ENCODE measurements at regions not wholly inside any gene's neighbourhood (a gene's known extent, or its start where the extent isn't known, plus 50 kb on each side); places are given as distances from the start of the nearest gene placed in this dataset.
"Not testable (repeated sequence)": the region's sequence is repeated elsewhere in the genome, so short reads cannot be mapped to it uniquely, and the experiment has no call there.

- no peak for DNase-seq
Measured at GRCh38 chr10:8636371-8636770, 581.9 kb downstream of the GATA3 start.

- no peak for DNase-seq
Measured at GRCh38 chr10:8637640-8638039, 583.2 kb downstream of the GATA3 start.

- DNase-seq = no peak
Measured at GRCh38 chr10:8638088-8638672, 583.7 kb downstream of the GATA3 start.

GRCh38 chr10:8639486-8640185 is 585.1 kb downstream of the GATA3 start:
- no peak for DNase-seq

GRCh38 chr10:8640301-8640700 is 585.8 kb downstream of the GATA3 start:
- no peak for DNase-seq

GRCh38 chr10:8640878-8641277 is 586.4 kb downstream of the GATA3 start:
- DNase-seq = no peak

- no peak for DNase-seq
Measured at GRCh38 chr10:8656261-8656660, 601.8 kb downstream of the GATA3 start.

- DNase-seq = no peak
Measured at GRCh38 chr10:8659982-8660381, 605.5 kb downstream of the GATA3 start.

GRCh38 chr10:8661886-8662285 is 607.4 kb downstream of the GATA3 start:
- no peak for DNase-seq

GRCh38 chr10:8663131-8663530 is 608.6 kb downstream of the GATA3 start:
- DNase-seq = no peak

- no peak for DNase-seq
Measured at GRCh38 chr10:8665322-8665721, 610.8 kb downstream of the GATA3 start.

- no peak for DNase-seq
Measured at GRCh38 chr10:8670461-8670860, 616.0 kb downstream of the GATA3 start.

- no peak for DNase-seq
Measured at GRCh38 chr10:8674230-8674629, 619.7 kb downstream of the GATA3 start.

GRCh38 chr10:8677642-8678041 is 623.2 kb downstream of the GATA3 start:
- no peak for DNase-seq

- DNase-seq = not testable (repeated sequence)
Measured at GRCh38 chr10:8684916-8685315, 630.4 kb downstream of the GATA3 start.

- DNase-seq = no peak
Measured at GRCh38 chr10:8688881-8689280, 634.4 kb downstream of the GATA3 start.

- DNase-seq = no peak
Measured at GRCh38 chr10:8691498-8692017, 637.1 kb downstream of the GATA3 start.

- DNase-seq = not testable (repeated sequence)
Measured at GRCh38 chr10:8693635-8694034, 639.1 kb downstream of the GATA3 start.

- DNase-seq = no peak
Measured at GRCh38 chr10:8696746-8697145, 642.3 kb downstream of the GATA3 start.

GRCh38 chr10:8700689-8701088 is 646.2 kb downstream of the GATA3 start:
- DNase-seq = no peak

GRCh38 chr10:8702181-8702580 is 647.7 kb downstream of the GATA3 start:
- DNase-seq = no peak

GRCh38 chr10:8705415-8705814 is 650.9 kb downstream of the GATA3 start:
- DNase-seq = no peak

GRCh38 chr10:8712656-8713055 is 658.2 kb downstream of the GATA3 start:
- no peak for DNase-seq

GRCh38 chr10:8719971-8720370 is 665.5 kb downstream of the GATA3 start:
- no peak for DNase-seq

- no peak for DNase-seq
Measured at GRCh38 chr10:8721650-8722049, 667.2 kb downstream of the GATA3 start.
